Islet precursor cell (in vitro differentiated cells): ENCODE measurements at regions not wholly inside any gene's neighbourhood (a gene's known extent, or its start where the extent isn't known, plus 50 kb on each side); places are given as distances from the start of the nearest gene placed in this dataset.

Experiments
- DNase-seq: peaks from one replicate; pipeline ENCODE4 v3.0.0-alpha.2; 2018

GRCh38 chr5:110329955-110330525 lies 396.4 kb downstream of the TMEM232 start:
- no peak for DNase-seq

DNA sequence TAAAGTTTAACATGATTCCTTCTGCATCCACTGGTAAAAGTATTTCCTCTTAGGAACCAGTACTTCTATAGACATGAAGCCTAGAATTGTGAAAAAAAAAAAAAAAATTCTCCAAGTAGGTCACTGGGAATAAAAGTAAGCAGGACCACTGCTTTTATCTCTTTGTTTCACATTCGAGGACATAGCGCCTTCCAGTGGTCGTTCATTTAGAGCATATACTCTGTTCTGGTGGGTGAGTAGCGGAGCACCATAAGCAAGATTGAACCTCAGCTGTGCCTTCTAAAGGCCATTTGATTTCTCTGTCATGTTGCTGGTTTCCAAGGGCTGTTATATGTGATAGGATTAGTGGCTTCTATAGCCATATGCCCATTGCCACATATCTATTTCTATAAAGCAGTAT lies 393.1 kb downstream of the TMEM232 start:
- DNase-seq: no peak

- DNase-seq: no peak
Observed at GRCh38 chr5:110335361-110336066, 391.0 kb downstream of the TMEM232 start.

DNA sequence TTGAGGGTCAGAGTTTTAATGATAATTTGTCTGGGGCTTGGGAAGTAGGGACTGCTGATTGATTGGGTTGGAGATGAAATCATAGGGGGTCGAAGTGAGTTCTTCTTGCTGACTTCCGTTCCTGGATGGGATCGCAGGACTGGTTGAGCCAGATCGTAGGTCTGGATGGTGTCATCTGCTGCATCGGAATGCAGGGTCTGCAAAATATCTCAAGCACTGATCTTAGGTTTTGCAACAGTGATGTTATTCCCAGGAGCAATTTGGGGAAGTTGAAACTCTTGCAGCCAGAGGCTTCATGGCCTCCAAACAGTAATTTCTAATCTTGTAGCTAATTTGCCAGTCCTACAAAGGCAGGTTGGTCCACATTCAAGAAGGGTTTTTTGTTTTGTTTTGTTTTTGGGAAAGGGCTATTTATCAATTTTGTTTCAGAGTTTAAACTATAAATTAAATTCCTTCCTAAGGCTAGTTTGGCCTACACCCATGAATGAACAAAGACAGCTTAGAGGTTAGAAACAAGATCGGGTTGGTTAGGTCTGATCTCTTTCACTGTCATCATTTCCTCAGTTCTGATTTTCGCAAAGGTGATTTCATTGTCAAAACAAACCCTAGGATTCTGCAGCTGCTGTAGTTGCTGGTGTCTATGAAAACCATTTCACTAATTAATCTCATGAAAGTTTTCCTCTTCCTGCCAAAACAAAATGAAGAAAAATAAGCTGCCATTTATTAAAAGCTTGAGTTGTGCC lies 388.0 kb downstream of the TMEM232 start:
- DNase-seq: peak; percentile 93

DNA sequence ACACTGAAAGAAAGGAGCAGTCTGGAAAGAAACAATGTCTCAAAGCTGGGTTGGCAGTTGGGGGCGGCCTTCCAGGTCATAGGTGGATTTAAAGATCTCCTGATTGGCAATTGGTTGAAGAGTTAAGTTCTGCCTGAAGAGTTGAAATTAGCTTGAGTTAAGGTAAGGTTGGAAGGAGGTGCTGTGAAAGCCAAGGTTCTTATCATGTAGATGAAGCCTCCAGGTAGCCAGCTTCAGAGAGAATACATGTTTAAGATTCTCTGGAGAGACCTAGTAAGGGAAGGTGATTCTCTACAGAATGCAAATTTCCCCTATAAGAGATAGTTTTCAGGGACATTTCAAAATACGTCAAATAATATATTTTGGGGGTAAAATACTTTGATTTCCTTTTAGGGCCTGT lies 387.1 kb downstream of the TMEM232 start:
- no peak for DNase-seq

DNA sequence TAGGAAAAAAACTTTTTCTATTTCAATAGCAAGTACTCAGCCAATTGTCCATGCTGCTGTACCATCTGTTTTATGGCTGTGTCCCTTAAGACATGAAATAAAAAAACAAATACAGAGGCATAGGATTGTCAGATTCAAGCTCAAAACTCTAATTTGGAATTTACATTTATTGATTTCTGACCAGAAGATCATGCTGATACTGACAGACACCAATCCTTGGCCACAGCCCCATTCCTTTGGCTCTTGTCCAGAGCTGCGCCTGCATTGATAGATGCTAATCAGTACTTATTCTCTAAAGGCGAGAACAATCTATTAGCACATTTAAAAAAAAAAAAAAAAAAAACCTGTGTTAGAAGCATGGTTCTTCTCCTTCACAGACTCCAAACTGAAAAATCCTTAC lies 384.6 kb downstream of the TMEM232 start:
- no peak for DNase-seq

GRCh38 chr5:110342683-110343082 lies 383.8 kb downstream of the TMEM232 start:
- DNase-seq: no peak

- DNase-seq: no peak
Observed at GRCh38 chr5:110343616-110344015, 382.9 kb downstream of the TMEM232 start.

DNA sequence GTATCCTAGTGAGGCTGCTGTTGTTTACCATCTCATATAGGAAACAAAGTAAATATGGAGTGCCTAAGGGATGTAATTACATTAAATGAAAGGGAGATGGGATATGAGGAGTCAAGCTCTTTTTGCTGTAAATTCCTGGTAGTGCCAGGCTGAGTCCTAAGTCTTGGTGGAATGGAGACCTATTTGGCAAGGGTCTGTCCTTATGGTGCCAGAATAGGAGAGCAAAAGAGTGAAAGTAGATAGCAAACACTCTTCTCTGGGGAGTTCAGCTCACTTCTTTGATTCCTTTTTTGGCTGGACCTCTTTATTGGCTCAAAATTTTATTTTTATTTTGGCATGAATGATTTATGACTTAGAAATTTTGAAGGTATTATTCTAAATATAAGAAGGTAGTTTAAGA lies 380.8 kb downstream of the TMEM232 start:
- DNase-seq: no peak

GRCh38 chr5:110346893-110347358 lies 379.5 kb downstream of the TMEM232 start:
- no peak for DNase-seq

DNA sequence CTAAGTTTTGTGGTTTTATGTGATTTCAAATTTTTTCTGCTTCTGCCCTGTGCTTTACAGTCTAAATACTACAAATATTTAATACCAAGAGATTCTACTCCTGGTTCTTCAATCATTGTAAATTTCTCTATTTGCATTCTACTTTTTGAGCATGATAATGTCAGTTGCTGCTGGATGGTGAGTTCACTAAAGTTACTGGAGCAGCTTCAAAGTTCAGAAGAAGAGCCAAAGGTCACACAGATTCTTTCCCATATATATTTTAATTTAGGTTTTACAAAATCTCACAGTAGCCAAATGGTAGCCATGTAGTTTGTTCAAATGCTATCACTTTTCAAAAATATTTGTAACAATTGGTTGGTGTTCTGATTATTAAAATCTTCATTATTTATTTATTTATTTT lies 378.7 kb downstream of the TMEM232 start:
- no peak for DNase-seq

DNA sequence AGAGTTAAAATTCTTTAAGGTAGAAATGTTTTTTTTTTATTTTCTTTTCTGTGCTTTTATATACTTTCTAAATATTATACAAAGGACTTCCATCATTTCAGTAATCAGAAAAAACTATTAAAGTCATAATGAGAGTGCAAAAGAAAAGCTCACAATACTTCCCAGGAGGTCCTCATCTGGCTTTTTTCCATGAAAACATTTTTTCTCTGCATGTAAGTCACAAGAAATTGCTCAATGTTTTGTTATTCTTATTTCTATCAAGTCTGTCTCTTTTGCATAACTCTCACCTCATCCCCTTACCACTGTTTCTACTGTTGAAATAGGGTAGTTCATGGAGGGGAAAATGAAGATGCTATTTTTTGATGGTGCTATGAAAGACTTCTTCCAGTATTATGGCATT lies 375.0 kb downstream of the TMEM232 start:
- DNase-seq: no peak

DNA sequence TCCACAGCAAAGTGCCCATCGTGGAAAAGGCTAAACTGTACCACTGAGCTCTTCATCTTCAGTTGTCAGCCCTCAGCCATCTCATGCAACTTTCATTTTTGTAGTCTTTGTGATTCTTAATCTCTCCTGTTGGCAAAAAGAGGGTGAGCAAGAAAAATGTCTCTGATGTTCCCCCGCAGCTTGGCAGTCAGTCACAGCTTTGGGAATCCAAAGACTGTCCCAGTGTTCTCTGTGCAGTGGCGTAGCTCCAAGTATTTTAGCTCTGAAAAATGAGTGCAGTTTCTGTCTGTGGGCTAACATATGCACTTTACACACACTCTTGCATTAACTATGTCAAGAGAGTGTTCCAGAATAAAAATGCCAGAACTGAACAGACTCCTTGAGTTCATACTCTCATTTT lies 372.2 kb downstream of the TMEM232 start:
- no peak for DNase-seq

- peak; percentile 57 for DNase-seq
Observed at GRCh38 chr5:110354915-110355644, 371.4 kb downstream of the TMEM232 start.

- no peak for DNase-seq
Observed at GRCh38 chr5:110356677-110357076, 369.8 kb downstream of the TMEM232 start.

DNA sequence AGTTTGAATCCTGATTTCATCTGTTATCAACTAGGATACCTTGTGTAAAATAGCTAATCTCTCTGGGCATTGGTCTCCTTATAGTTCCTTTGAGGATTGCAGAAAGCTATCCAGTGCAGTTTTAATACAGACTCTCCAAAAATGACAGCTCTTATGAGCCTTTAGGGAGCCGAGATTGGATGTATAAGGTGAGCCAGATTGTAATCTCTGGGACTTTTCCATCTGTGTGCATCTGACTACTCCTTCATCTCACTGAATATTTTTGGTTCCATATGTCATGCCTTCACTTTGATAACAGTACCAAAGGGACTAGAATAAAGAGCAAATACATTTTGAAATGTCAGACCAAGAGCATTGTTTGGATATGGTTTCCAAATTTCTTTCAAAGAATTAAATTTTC lies 367.2 kb downstream of the TMEM232 start:
- no peak for DNase-seq

GRCh38 chr5:110361471-110361870 lies 365.0 kb downstream of the TMEM232 start:
- peak; percentile 73 for DNase-seq

DNA sequence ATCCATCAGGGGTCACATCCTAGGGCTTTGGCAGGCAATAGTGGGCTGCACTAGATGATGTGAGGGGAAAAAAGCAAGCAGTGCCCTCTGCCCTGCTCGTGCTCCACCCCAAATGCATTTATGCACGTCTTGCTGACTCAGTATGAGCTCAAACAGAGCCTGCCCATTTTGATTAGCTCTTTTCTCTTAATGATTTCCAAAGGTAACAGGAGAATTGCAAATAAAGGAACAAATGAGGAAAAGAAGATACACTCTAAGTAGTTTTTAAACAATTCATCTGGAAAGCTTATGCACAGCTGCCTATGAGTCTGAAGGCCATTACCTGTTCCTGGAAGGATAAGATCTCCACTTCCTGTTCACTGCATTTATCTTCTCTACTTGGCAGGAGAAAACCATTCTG lies 364.2 kb downstream of the TMEM232 start:
- no peak for DNase-seq

DNA sequence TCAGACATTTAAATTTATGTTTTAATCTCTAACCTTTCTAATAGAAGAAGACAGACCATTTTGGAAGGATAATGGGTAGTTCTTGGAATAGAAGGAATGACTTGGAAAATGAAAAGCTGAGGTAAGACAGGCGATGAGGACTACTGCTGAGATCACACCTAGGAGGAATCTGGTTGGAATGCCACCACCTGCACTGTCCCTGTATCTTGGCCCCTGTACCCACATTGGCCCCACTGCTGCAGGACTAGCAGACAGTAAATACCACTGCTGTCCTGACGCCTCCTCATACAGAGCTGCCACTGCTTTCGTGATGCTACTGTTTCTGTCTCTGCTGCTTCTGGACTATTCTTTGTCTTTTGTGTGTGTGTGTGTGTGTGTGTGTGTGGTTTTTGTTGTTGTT lies 359.8 kb downstream of the TMEM232 start:
- DNase-seq: no peak
